ENCODE measurements at regions not wholly inside any gene's neighbourhood (a gene's known extent, or its start where the extent isn't known, plus 50 kb on each side); places are given as distances from the start of the nearest gene placed in this dataset.

GRCh38 chr21:35819134-35819533, 241.2 kb downstream of the SETD4 start:
- TF ChIP-seq REST (IDR thresholded peaks at IDR 0.05; ENCODE audit: low read depth): no peak
- no peak for TF ChIP-seq FOXM1 (IDR thresholded peaks at IDR 0.05; ENCODE audit: borderline replicate concordance, low read depth)
- no peak for TF ChIP-seq TAF1 (IDR thresholded peaks at IDR 0.05; ENCODE audit: low read depth)
- no peak for TF ChIP-seq EP300 (IDR thresholded peaks at IDR 0.05; ENCODE audit: borderline replicate concordance)
- no peak for TF ChIP-seq TEAD4 (IDR thresholded peaks at IDR 0.05)
- no peak for TF ChIP-seq MAX (IDR thresholded peaks at IDR 0.05)
- no peak for TF ChIP-seq CREB1 (IDR thresholded peaks at IDR 0.05; ENCODE audit: low read depth)
- no peak for TF ChIP-seq ZBTB7A (IDR thresholded peaks at IDR 0.05; ENCODE audit: low read depth)
- no peak for TF ChIP-seq TCF12 (IDR thresholded peaks at IDR 0.05; ENCODE audit: low read depth)
- no peak for TF ChIP-seq RAD21 (IDR thresholded peaks at IDR 0.05; ENCODE audit: low read depth)
- no peak for TF ChIP-seq EGR1 (IDR thresholded peaks at IDR 0.05)

Data from Ishikawa (cell line).